ENCODE measurements at regions not wholly inside any gene's neighbourhood (a gene's known extent, or its start where the extent isn't known, plus 50 kb on each side); places are given as distances from the start of the nearest gene placed in this dataset.
"Not testable (repeated sequence)": the region's sequence is repeated elsewhere in the genome, so short reads cannot be mapped to it uniquely, and the experiment has no call there.

DNA sequence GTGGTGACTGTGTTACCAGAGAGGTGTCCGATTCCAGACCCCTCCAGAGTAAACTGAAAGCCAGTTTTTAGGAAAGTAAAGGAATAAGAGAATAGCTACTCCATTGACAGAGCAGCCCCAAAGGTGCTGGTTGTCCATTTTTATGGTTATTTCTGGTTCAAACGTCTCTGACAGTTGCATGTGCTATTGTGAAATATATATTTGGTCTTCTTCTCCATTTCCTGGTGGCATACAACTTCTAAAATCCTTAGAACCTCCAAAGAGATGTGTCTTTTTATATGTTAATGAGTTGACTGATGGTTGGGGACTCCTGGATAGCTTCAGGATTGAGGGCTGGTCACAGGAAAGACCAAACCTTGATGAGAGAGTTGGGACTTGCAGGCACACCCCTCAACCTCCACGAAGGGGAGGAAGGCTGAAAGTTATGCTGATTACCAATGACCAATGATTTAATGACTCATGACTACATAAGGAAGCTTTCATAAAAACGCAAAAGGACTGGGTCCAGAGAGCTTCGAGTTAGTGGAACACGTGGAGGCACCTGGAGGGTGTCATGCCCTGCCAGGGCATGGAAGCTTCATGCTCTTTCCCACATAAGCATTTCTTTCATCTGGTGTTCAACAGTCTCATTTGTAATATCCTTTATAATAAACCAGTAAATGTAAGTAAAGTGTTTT is 100.7 kb downstream of the SLC16A1 start:
- intact Hi-C loops (cut with DNase I; ENCODE audit: low total_unique reads), result no loop called here

DNA sequence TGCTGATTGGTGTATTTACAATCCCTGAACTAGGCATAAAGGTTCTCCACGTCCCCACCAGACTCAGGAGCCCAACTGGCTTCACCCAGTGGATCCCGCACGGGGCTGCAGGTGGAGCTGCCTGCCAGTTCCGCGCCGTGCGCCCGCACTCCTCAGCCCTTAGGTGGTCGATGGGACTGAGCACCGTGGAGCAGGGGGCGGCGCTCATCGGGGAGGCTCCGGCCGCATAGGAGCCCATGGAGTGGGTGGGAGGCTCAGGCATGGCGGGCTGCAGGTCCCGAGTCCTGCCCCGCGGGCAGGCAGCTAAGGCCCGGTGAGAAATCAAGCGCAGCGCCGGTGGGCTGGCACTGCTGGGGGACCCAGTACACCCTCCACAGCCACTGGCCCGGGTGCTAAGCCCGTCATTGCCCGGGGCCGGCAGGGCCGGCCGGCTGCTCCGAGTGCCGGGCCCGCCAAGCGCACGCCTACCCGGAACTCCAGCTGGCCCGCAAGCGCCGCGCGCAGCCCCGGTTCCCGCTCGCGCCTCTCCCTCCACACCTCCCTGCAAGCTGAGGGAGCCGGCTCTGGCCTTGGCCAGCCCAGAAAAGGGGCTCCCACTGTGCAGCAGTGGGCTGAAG is 101.5 kb downstream of the SLC16A1 start:
- WGBS, 2 donors (ENCODE audit: low coverage in 1 of 2), result 63% methylated on average over 40 of the region's 45 CpGs; no CpG with 5 or more reads in 1 of the 2 donors

More for the DNA sequence above, 100.7 kb downstream of the SLC16A1 start:
- no peak for DNase-seq
- H3K27ac ChIP-seq, result no peak overlapping the region
- no peaks in the 10 kb centered on the region for H3K36me3 ChIP-seq
- H3K27me3 ChIP-seq, result peaks cover 16% of the 10 kb centered on the region
- WGBS, 2 donors (ENCODE audit: low coverage in 1 of 2), result 46 to 65% methylated on average over 6 of the region's 6 CpGs
- H3K9me3 ChIP-seq, result no peaks in the 10 kb centered on the region
- peaks cover 0 to 3% (median 0%) of the 10 kb centered on the region in 4 donors for H3K4me1 ChIP-seq
- H3K4me3 ChIP-seq, result no peak overlapping the region
- no peak for TF ChIP-seq EP300 (IDR thresholded peaks at IDR 0.05; ENCODE audit: low read depth)
- TF ChIP-seq POLR2A (IDR thresholded peaks at IDR 0.05), result no peak
- TF ChIP-seq, protein P1, sequence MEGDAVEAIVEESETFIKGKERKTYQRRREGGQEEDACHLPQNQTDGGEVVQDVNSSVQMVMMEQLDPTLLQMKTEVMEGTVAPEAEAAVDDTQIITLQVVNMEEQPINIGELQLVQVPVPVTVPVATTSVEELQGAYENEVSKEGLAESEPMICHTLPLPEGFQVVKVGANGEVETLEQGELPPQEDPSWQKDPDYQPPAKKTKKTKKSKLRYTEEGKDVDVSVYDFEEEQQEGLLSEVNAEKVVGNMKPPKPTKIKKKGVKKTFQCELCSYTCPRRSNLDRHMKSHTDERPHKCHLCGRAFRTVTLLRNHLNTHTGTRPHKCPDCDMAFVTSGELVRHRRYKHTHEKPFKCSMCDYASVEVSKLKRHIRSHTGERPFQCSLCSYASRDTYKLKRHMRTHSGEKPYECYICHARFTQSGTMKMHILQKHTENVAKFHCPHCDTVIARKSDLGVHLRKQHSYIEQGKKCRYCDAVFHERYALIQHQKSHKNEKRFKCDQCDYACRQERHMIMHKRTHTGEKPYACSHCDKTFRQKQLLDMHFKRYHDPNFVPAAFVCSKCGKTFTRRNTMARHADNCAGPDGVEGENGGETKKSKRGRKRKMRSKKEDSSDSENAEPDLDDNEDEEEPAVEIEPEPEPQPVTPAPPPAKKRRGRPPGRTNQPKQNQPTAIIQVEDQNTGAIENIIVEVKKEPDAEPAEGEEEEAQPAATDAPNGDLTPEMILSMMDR (IDR thresholded peaks at IDR 0.05), result no peak
- no peak for TF ChIP-seq POLR2AphosphoS5 (IDR thresholded peaks at IDR 0.05)
- in situ Hi-C loops (cut with MboI; ENCODE audit: low pct_ligation_motif_present in 1 of 4, low pct_unique_long_range_greater_than_20kb in 1 of 4, low sequenced_read_pairs in 3 of 4), result no loop called here

DNA sequence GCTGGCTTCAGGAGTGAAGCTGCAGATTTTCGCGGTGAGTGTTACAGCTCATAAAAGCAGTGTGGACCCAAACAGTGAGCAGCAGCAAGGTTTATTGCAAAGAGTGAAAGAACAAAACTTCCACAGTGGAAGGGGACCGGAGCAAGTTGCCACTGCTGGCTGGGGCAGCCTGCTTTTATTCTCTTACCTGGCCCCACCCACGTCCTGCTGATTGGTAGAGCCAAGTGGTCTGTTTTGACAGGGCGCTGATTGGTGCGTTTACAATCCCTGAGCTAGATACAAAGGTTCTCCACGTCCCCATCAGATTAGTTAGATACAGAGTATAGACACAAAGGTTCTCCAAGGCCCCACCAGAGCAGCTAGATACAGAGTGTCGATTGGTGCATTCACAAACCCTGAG is 102.1 kb downstream of the SLC16A1 start:
- H3K9me3 ChIP-seq; H3K36me3 ChIP-seq; intact Hi-C loops (cut with DNase I; ENCODE audit: low total_unique reads); DNase-seq; H3K27ac ChIP-seq; in situ Hi-C loops (cut with MboI; ENCODE audit: low pct_ligation_motif_present in 1 of 4, low pct_unique_long_range_greater_than_20kb in 1 of 4, low sequenced_read_pairs in 3 of 4); H3K4me3 ChIP-seq: not testable (repeated sequence)
- 89 to 100% methylated on average over 2 to 8 of the region's 8 CpGs for WGBS, 2 donors (ENCODE audit: low coverage in 1 of 2)
- Histone ChIP-seq H3K27me3 (peaks cover 29% of the 10 kb centered on the region), H3K4me1 (peaks cover 0 to 13% (median 12%) of the 10 kb centered on the region in 4 donors)

More for the DNA sequence above, 101.5 kb downstream of the SLC16A1 start:
- DNase-seq; in situ Hi-C loops (cut with MboI; ENCODE audit: low pct_ligation_motif_present in 1 of 4, low pct_unique_long_range_greater_than_20kb in 1 of 4, low sequenced_read_pairs in 3 of 4); H3K36me3 ChIP-seq; intact Hi-C loops (cut with DNase I; ENCODE audit: low total_unique reads); H3K9me3 ChIP-seq; H3K4me1 ChIP-seq; H3K27ac ChIP-seq: not testable (repeated sequence)
- Histone ChIP-seq H3K27me3 (peaks cover 24% of the 10 kb centered on the region), H3K4me3 (peak overlapping the region in 3 of 4 donors; percentile 12 to 23 (median 15))

DNA sequence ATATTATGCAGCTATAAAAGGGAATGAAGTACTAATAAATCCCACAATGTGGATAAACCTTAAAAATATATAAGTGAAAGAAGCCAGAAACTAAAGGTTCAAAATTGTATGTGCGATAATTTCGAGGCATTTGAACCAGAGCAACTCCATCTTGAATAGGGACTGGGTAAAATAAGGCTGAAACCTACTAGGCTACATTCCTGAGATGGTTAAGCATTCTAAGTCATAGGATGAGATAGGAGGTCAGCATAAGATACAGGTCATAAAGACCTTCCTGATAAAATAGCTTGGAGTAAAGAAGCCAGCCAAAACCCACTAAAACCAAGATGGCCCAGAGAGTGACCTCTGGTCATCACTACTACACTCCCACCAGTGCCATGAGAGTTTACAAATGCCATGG is 103.1 kb downstream of the SLC16A1 start:
- peaks cover 33% of the 10 kb centered on the region for H3K27me3 ChIP-seq
- H3K4me1 ChIP-seq, result peaks cover 0 to 13% (median 12%) of the 10 kb centered on the region in 4 donors
- 88 to 90% methylated on average over 2 of the region's 2 CpGs for WGBS, 2 donors (ENCODE audit: low coverage in 1 of 2)
- H3K4me3 ChIP-seq, result no peak overlapping the region
- H3K27ac ChIP-seq, result no peak overlapping the region
- DNase-seq, result no peak
- in situ Hi-C loops (cut with MboI; ENCODE audit: low pct_ligation_motif_present in 1 of 4, low pct_unique_long_range_greater_than_20kb in 1 of 4, low sequenced_read_pairs in 3 of 4) (no loop called here), intact Hi-C loops (cut with DNase I; ENCODE audit: low total_unique reads) (no loop called here)
- H3K9me3 ChIP-seq, result no peaks in the 10 kb centered on the region
- no peaks in the 10 kb centered on the region for H3K36me3 ChIP-seq
- TF ChIP-seq EP300 (IDR thresholded peaks at IDR 0.05; ENCODE audit: low read depth) (no peak), POLR2AphosphoS5 (IDR thresholded peaks at IDR 0.05) (no peak), POLR2A (IDR thresholded peaks at IDR 0.05) (no peak)
- TF ChIP-seq, protein P1 (IDR thresholded peaks at IDR 0.05), result no peak

DNA sequence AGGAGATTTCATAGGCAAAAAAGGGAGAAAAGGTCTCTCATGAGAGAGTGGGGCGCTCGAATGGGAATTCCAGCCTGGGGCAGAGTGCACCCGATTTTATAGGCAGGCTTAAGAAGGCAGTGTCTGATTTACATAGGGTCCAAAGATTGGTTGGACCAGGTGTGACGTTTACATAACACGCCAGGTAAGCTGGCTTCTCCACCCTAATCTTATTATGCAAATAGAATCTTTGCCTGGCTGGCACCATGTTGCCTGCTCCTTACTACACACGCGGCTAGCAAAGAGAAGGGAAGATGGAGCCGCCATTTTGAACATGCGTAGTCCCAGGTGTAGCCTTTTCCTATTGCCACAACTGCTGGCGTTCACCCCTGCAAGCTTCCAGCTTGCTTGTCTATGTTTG is 103.7 kb downstream of the SLC16A1 start:
- Histone ChIP-seq H3K9me3 (no peaks in the 10 kb centered on the region), H3K4me3 (no peak overlapping the region), H3K4me1 (peaks cover 0 to 13% (median 12%) of the 10 kb centered on the region in 4 donors), H3K27me3 (peaks cover 33% of the 10 kb centered on the region), H3K27ac (no peak overlapping the region), H3K36me3 (no peaks in the 10 kb centered on the region)
- intact Hi-C loops (cut with DNase I; ENCODE audit: low total_unique reads) (no loop called here), in situ Hi-C loops (cut with MboI; ENCODE audit: low pct_ligation_motif_present in 1 of 4, low pct_unique_long_range_greater_than_20kb in 1 of 4, low sequenced_read_pairs in 3 of 4) (no loop called here)
- no peak for TF ChIP-seq POLR2AphosphoS5 (IDR thresholded peaks at IDR 0.05)
- 77 to 92% methylated on average over 2 to 10 of the region's 10 CpGs for WGBS, 2 donors (ENCODE audit: low coverage in 1 of 2)
- no peak for DNase-seq

Measured in transverse colon (tissue), 4 donors.